GM10248 (cell line): ENCODE measurements at regions not wholly inside any gene's neighbourhood (a gene's known extent, or its start where the extent isn't known, plus 50 kb on each side); places are given as distances from the start of the nearest gene placed in this dataset.

Experiments used
- CTCF ChIA-PET: fragments of 300-600 bp; sonication (Branson Sonifier 250); formaldehyde crosslinking; extraction: SDS; loops from one replicate; lab custom pipeline; 2021; ENCODE audit warnings: antibody characterized with exemption; lab: Yijun Ruan, JAX
- POLR2A ChIA-PET: fragments of 350-650 bp; sonication (Branson Sonifier 250); formaldehyde crosslinking; extraction: SDS; loops from one replicate; lab custom pipeline; 2020; ENCODE audit warnings: antibody characterized with exemption; lab: Yijun Ruan, JAX
- DNase-seq: peaks from one replicate; pipeline ENCODE4 v3.0.0; 2012; ENCODE audit errors: extremely low spot score
- CTCF ChIP-seq: IDR thresholded peaks from 2 replicates; pipeline ENCODE4 v1.5.1; 2012; ENCODE audit warnings: mild to moderate bottlenecking, low read depth; ENCODE audit errors: extremely low read depth, missing control alignments, control extremely low read depth

GRCh38 chr15:77860071-77860691, 217.3 kb downstream of the TBC1D2B start:
- TF ChIP-seq CTCF, result no peak
- DNase-seq, result no peak
- ChIA-PET POLR2A (no interaction called here), CTCF (no interaction called here)

GRCh38 chr15:77859491-77860060, 217.9 kb downstream of the TBC1D2B start:
- ChIA-PET POLR2A (no interaction called here), CTCF (no interaction called here)
- no peak for TF ChIP-seq CTCF
- no peak for DNase-seq

DNA sequence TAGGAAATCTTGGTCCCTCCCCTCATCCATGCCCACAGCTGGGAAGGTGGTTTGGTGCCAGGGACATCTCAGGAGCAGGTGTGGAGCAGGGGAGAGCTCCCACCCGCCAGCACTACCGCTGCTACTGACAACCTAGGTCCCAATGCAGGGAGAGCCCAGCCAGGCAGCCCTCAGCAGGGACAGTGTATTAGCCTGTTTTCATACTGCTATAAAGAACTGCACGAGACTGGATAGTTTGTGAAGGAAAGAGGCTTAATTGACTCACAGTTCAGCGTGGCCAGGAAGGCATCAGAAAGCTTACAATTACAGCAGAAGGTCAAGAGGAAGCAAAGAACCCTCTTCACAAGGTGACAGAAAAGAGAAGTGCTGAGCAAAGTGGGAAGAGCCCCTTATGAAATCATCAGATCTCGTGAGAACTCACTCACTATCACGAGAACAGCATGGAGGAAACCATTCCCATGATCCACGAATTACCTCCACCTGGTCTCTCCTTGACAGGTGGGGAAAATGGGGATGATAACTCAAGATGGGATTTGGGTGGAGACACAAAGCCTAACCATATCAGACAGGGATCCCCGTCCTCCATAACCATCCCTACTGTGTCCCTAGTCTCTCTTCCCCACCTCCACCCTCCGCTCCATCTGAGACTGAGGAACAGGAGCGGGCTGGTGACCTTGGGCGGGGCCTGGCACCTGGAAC, 218.6 kb downstream of the TBC1D2B start:
- ChIA-PET CTCF (no interaction called here), POLR2A (no interaction called here)
- no peak for DNase-seq
- no peak for TF ChIP-seq CTCF

GRCh38 chr15:77857419-77857818, 220.1 kb downstream of the TBC1D2B start:
- ChIA-PET POLR2A (no interaction called here), CTCF (interaction anchor here (1.5 kb wide), 1 partner anchor 52 kb away, joined by 5 read pairs; no protein-coding TSS in a partner anchor)
- no peak for TF ChIP-seq CTCF
- DNase-seq, result no peak

DNA sequence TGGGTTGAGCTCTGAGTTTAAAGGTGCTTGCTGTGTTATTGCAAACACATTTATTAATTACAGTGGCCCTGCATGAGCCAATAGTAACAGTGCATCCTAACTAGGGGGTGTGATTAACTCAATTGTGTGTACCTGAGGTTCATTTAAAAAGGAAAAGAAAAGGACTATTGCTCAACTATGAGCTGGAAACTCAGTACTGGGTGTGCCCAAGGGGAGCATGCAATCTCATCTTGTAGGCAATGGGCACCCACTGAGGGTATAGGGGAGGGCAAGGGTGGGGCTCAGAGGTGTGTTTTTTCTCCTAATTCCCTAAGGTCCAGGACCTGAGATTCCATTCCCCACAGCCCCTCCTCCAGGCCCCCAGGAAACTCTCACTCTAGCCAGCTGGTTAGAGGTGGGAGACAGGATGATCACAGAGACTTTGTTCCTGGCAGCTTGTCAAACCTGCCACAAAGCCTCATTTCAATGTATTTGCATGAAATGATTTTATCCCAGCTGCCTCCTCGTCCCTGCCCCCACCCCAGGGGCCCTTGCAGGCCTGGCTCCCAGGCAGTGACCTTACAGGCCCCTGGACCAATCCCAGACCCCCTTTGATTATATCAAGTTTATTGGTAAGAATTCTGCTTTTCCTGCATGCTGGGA, 220.7 kb downstream of the TBC1D2B start:
- ChIA-PET CTCF (interaction anchor here (1.0 to 1.5 kb wide), 3 partner anchors 13 to 52 kb away, joined by 3 to 7 read pairs (median 5); no protein-coding TSS in a partner anchor), POLR2A (no interaction called here)
- TF ChIP-seq CTCF, result no peak
- DNase-seq, result no peak

- ChIA-PET POLR2A (no interaction called here), CTCF (interaction anchor here (0.8 to 1.8 kb wide), 3 partner anchors 14 to 54 kb away, joined by 4 to 7 read pairs (median 4); no protein-coding TSS in a partner anchor)
- no peak for DNase-seq
- no peak for TF ChIP-seq CTCF
Measured at GRCh38 chr15:77855871-77856270, 221.6 kb downstream of the TBC1D2B start.
